ENCODE measurements at regions not wholly inside any gene's neighbourhood (a gene's known extent, or its start where the extent isn't known, plus 50 kb on each side); places are given as distances from the start of the nearest gene placed in this dataset.

- Histone ChIP-seq H3K9me3 (ENCODE audit: control insufficient read depth in 1 of 2, insufficient read depth in 1 of 2, low read depth in 1 of 2, low read length in 2 of 2) (no peaks in the 10 kb centered on the region), H3K4me1 (ENCODE audit: control insufficient read depth in 1 of 2, insufficient read depth in 2 of 2, low read length in 2 of 2) (no peaks in the 10 kb centered on the region), H3K36me3 (ENCODE audit: control insufficient read depth in 1 of 2, insufficient read depth in 2 of 2, low read length in 2 of 2) (no peaks in the 10 kb centered on the region), H2AFZ (ENCODE audit: low read depth, low read length, poor library complexity, severe bottlenecking) (no peak overlapping the region), H3K9me2 (ENCODE audit: insufficient read depth) (no peaks in the 10 kb centered on the region), H3K4me2 (ENCODE audit: low read length) (no peak overlapping the region), H3K4me3 (replicated peaks in 1 of 2; ENCODE audit: low read depth in 1 of 2, low read length in 2 of 2) (no peak overlapping the region), H3K79me2 (ENCODE audit: insufficient read depth, low read length) (no peaks in the 10 kb centered on the region), H3K9ac (ENCODE audit: low read length) (no peak overlapping the region), H4K20me1 (ENCODE audit: insufficient read depth) (no peaks in the 10 kb centered on the region), H3K27me3 (ENCODE audit: insufficient read depth, low read length) (no peaks in the 10 kb centered on the region), H3K27ac (ENCODE audit: low read depth, low read length) (no peak overlapping the region)
- intact Hi-C loops (cut with micrococcal nuclease): no loop called here
- no TSS peak for BruUV-seq (replicated peaks)
- ChIA-PET RAD21 (ENCODE audit: low non-redundant PET in 1 of 2, low total read pairs in 2 of 2, uncharacterized antibody in 2 of 2, unreplicated experiment in 2 of 2) (no interaction called here), CTCF (interaction anchor here (0.7 kb wide), 1 partner anchor 12 kb away, joined by 3 read pairs; no protein-coding TSS in a partner anchor), POLR2A (no interaction called here)
- DNase-seq (ENCODE audit: low read depth, low spot score): no peak
- TF ChIP-seq ATF3 (IDR thresholded peaks at IDR 0.05) (no peak), POLR2A (IDR thresholded peaks at IDR 0.05; ENCODE audit: borderline replicate concordance, extremely low read depth, insufficient read depth, insufficient read length) (no peak)
- TF ChIP-seq, protein P1, sequence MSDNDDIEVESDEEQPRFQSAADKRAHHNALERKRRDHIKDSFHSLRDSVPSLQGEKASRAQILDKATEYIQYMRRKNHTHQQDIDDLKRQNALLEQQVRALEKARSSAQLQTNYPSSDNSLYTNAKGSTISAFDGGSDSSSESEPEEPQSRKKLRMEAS (IDR thresholded peaks at IDR 0.05): no peak
- no peak for ATAC-seq
These were observed 363.5 kb downstream of the BCKDHB start for GRCh38 chr6:80469977-80470376.

- Histone ChIP-seq H3K4me3 (replicated peaks in 1 of 2; ENCODE audit: low read depth in 1 of 2, low read length in 2 of 2) (no peak overlapping the region), H4K20me1 (ENCODE audit: insufficient read depth) (no peaks in the 10 kb centered on the region), H3K9me2 (ENCODE audit: insufficient read depth) (no peaks in the 10 kb centered on the region), H2AFZ (ENCODE audit: low read depth, low read length, poor library complexity, severe bottlenecking) (no peak overlapping the region), H3K4me1 (ENCODE audit: control insufficient read depth in 1 of 2, insufficient read depth in 2 of 2, low read length in 2 of 2) (no peaks in the 10 kb centered on the region), H3K36me3 (ENCODE audit: control insufficient read depth in 1 of 2, insufficient read depth in 2 of 2, low read length in 2 of 2) (no peaks in the 10 kb centered on the region), H3K9ac (ENCODE audit: low read length) (no peak overlapping the region), H3K27me3 (ENCODE audit: insufficient read depth, low read length) (no peaks in the 10 kb centered on the region), H3K27ac (ENCODE audit: low read depth, low read length) (no peak overlapping the region), H3K4me2 (ENCODE audit: low read length) (no peak overlapping the region), H3K79me2 (ENCODE audit: insufficient read depth, low read length) (no peaks in the 10 kb centered on the region), H3K9me3 (ENCODE audit: control insufficient read depth in 1 of 2, insufficient read depth in 1 of 2, low read depth in 1 of 2, low read length in 2 of 2) (no peaks in the 10 kb centered on the region)
- ChIA-PET CTCF (no interaction called here), POLR2A (no interaction called here), RAD21 (ENCODE audit: low non-redundant PET in 1 of 2, low total read pairs in 2 of 2, uncharacterized antibody in 2 of 2, unreplicated experiment in 2 of 2) (no interaction called here)
- ATAC-seq (no peak), DNase-seq (ENCODE audit: low read depth, low spot score) (no peak)
- no peak for TF ChIP-seq CBX3 (IDR thresholded peaks at IDR 0.05; ENCODE audit: low read depth)
- TF ChIP-seq ELF1 (IDR thresholded peaks at IDR 0.05; ENCODE audit: borderline replicate concordance, low read depth): no peak
- no TSS peak for BruUV-seq (replicated peaks)
- intact Hi-C loops (cut with micrococcal nuclease): no loop called here
These were observed 361.9 kb downstream of the BCKDHB start for GRCh38 chr6:80468398-80468797.
